ENCODE measurements at regions not wholly inside any gene's neighbourhood (a gene's known extent, or its start where the extent isn't known, plus 50 kb on each side); places are given as distances from the start of the nearest gene placed in this dataset.

GRCh38 chr16:59665618-59666220 is 931.6 kb upstream of the GOT2 start:
- TF ChIP-seq CTCF (IDR thresholded peaks at IDR 0.05) (no peak), POLR2A (IDR thresholded peaks at IDR 0.05) (no peak), POLR2AphosphoS5 (IDR thresholded peaks at IDR 0.05) (no peak)

Measured in prostate gland (tissue), 2 donors.